ENCODE measurements at regions not wholly inside any gene's neighbourhood (a gene's known extent, or its start where the extent isn't known, plus 50 kb on each side); places are given as distances from the start of the nearest gene placed in this dataset.

DNA sequence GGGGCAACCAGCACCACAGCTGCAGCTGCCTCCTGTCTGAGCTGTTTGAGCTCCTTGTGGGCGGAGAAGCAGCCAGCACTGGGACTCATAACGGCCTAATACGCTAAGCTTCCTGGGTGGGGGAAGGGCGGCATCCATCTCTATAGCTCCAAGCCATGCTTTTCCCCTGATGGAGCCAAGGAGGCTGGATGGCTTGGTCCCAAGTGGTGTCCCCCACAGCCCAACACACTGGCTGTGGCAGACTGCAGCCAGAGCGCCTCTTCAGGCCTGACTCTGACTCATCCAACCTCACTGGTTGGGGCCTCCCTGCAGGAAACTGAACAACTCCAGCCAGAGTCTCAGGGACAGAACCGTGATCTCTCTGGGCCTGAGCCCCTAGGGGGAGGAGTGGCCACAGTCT, 537.3 kb downstream of the SUCLA2 start:
- no peak overlapping the region for H3K18ac ChIP-seq (ENCODE audit: insufficient read length, low read depth, low read length)
- no peak overlapping the region for H2BK12ac ChIP-seq (ENCODE audit: insufficient read length, low read depth, low read length)
- Mint-ChIP-seq H3K4me1 (peaks cover 18% of the 10 kb centered on the region in 2 experiments), H3K27me3 (ENCODE audit: low read depth) (no peaks in the 10 kb centered on the region; the same call in 1 of the 2 replicates), H3K36me3 (ENCODE audit: insufficient read depth in 1 of 3, low read depth in 3 of 3) (peaks cover 3 to 6% (median 4%) of the 10 kb centered on the region in 3 experiments; a peak in 1 of 7 replicates), H3K27ac (no peak overlapping the region), H3K9me3 (peaks cover 14 to 21% of the 10 kb centered on the region in 2 experiments), H3K4me3 (no peak overlapping the region)
- H3K56ac ChIP-seq (ENCODE audit: insufficient read length, low read depth, low read length), result no peak overlapping the region
- no peak overlapping the region for H2BK120ac ChIP-seq (ENCODE audit: low read depth, low read length, poor library complexity, severe bottlenecking)
- no peaks in the 10 kb centered on the region for H3K79me2 ChIP-seq (ENCODE audit: insufficient read depth, low read length)
- no peak overlapping the region for H4K5ac ChIP-seq (ENCODE audit: insufficient read length, low read depth, low read length)
- no peaks in the 10 kb centered on the region for H4K20me1 ChIP-seq (ENCODE audit: control insufficient read depth, insufficient read depth, insufficient read length)
- no peak overlapping the region for H3K23ac ChIP-seq (ENCODE audit: insufficient read length, low read depth, low read length)
- no peak overlapping the region for H4K91ac ChIP-seq (ENCODE audit: insufficient read length, low read depth, low read length)
- no peak overlapping the region for H2BK15ac ChIP-seq (ENCODE audit: low read depth, low read length)
- WGBS (ENCODE audit: extremely low coverage, insufficient read length, low lambda C conversion rate), result no CpG with 5 or more reads among the region's 6 CpGs
- H2AFZ ChIP-seq (ENCODE audit: low read length), result no peak overlapping the region
- no peak overlapping the region for H2AK5ac ChIP-seq (ENCODE audit: insufficient read length, low read length)
- peaks cover 6% of the 10 kb centered on the region; the same call in 1 of the 2 replicates for H3K4me1 ChIP-seq (ENCODE audit: insufficient read depth, low read length)
- H3K79me1 ChIP-seq (ENCODE audit: insufficient read depth, low read depth, low read length, poor library complexity, severe bottlenecking), result no peaks in the 10 kb centered on the region
- DNase-seq, result peak; percentile 53
- H4K8ac ChIP-seq (replicated peaks; ENCODE audit: insufficient read length, low read depth, low read length), result no peak overlapping the region
- no peak overlapping the region for H3K9ac ChIP-seq (ENCODE audit: extremely low read depth, insufficient read length, low read length)
- no peak overlapping the region for H2BK20ac ChIP-seq (ENCODE audit: low read depth, low read length, poor library complexity, severe bottlenecking)
- H3K9me3 ChIP-seq (ENCODE audit: control insufficient read depth, low read depth, low read length), result no peaks in the 10 kb centered on the region
- H3K14ac ChIP-seq (ENCODE audit: insufficient read depth, low read length), result no peak overlapping the region; the same call in 1 of the 2 replicates
- H2BK5ac ChIP-seq (ENCODE audit: insufficient read length, low read length), result no peak overlapping the region
- H3K23me2 ChIP-seq (ENCODE audit: insufficient read length, low read depth, low read length, poor library complexity, severe bottlenecking), result no peaks in the 10 kb centered on the region
- H3K27ac ChIP-seq (ENCODE audit: insufficient read length, low read depth, low read length), result no peak overlapping the region
- H3K27me3 ChIP-seq (ENCODE audit: insufficient read depth, low read length), result no peaks in the 10 kb centered on the region
- H3T11ph ChIP-seq (ENCODE audit: low read length), result no peak overlapping the region
- H3K4me2 ChIP-seq (ENCODE audit: insufficient read depth, insufficient read length, low read length), result no peak overlapping the region
- H3K4ac ChIP-seq (ENCODE audit: low read depth, low read length), result no peak overlapping the region
- TF ChIP-seq, protein P1, sequence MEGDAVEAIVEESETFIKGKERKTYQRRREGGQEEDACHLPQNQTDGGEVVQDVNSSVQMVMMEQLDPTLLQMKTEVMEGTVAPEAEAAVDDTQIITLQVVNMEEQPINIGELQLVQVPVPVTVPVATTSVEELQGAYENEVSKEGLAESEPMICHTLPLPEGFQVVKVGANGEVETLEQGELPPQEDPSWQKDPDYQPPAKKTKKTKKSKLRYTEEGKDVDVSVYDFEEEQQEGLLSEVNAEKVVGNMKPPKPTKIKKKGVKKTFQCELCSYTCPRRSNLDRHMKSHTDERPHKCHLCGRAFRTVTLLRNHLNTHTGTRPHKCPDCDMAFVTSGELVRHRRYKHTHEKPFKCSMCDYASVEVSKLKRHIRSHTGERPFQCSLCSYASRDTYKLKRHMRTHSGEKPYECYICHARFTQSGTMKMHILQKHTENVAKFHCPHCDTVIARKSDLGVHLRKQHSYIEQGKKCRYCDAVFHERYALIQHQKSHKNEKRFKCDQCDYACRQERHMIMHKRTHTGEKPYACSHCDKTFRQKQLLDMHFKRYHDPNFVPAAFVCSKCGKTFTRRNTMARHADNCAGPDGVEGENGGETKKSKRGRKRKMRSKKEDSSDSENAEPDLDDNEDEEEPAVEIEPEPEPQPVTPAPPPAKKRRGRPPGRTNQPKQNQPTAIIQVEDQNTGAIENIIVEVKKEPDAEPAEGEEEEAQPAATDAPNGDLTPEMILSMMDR (conservative IDR thresholded peaks at IDR 0.05), result no peak

Data from H9 (cell line).